ENCODE measurements at regions not wholly inside any gene's neighbourhood (a gene's known extent, or its start where the extent isn't known, plus 50 kb on each side); places are given as distances from the start of the nearest gene placed in this dataset.

DNA sequence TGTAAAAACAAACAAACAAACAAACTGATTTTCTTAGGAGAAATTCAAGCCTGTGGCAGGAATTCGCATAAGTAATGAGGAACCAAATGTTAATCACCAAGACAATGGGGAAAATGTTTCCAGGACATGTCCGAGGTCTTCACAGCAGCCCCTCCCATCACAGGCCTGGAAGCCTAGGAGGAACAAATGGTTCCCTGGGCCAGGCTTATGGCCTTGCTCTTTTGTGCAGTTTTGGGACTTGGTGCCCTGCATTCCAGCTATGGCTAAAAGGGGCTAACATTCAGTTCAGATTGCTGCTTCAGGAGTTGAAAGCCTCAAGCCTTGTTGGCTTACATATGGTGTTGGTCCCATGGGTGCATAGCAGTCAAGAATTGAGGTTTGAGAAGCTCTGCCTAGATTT lies 1372.7 kb upstream of the CITED2 start:
- H3K27ac ChIP-seq: no peak overlapping the region
- TF ChIP-seq POLR2AphosphoS5 (IDR thresholded peaks at IDR 0.05) (no peak), EP300 (IDR thresholded peaks at IDR 0.05) (no peak), POLR2A (IDR thresholded peaks at IDR 0.05) (no peak)
- TF ChIP-seq, protein P1, sequence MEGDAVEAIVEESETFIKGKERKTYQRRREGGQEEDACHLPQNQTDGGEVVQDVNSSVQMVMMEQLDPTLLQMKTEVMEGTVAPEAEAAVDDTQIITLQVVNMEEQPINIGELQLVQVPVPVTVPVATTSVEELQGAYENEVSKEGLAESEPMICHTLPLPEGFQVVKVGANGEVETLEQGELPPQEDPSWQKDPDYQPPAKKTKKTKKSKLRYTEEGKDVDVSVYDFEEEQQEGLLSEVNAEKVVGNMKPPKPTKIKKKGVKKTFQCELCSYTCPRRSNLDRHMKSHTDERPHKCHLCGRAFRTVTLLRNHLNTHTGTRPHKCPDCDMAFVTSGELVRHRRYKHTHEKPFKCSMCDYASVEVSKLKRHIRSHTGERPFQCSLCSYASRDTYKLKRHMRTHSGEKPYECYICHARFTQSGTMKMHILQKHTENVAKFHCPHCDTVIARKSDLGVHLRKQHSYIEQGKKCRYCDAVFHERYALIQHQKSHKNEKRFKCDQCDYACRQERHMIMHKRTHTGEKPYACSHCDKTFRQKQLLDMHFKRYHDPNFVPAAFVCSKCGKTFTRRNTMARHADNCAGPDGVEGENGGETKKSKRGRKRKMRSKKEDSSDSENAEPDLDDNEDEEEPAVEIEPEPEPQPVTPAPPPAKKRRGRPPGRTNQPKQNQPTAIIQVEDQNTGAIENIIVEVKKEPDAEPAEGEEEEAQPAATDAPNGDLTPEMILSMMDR (IDR thresholded peaks at IDR 0.05): no peak
- no peaks in the 10 kb centered on the region for H3K27me3 ChIP-seq
- 95% methylated on average over 2 of the region's 2 CpGs for WGBS
- no peaks in the 10 kb centered on the region for H3K4me1 ChIP-seq
- no peak for DNase-seq (ENCODE audit: low spot score in 2 of 2)
- peaks cover 6% of the 10 kb centered on the region for H3K9me3 ChIP-seq
- H3K4me3 ChIP-seq: no peak overlapping the region
- no peaks in the 10 kb centered on the region for H3K36me3 ChIP-seq

DNA sequence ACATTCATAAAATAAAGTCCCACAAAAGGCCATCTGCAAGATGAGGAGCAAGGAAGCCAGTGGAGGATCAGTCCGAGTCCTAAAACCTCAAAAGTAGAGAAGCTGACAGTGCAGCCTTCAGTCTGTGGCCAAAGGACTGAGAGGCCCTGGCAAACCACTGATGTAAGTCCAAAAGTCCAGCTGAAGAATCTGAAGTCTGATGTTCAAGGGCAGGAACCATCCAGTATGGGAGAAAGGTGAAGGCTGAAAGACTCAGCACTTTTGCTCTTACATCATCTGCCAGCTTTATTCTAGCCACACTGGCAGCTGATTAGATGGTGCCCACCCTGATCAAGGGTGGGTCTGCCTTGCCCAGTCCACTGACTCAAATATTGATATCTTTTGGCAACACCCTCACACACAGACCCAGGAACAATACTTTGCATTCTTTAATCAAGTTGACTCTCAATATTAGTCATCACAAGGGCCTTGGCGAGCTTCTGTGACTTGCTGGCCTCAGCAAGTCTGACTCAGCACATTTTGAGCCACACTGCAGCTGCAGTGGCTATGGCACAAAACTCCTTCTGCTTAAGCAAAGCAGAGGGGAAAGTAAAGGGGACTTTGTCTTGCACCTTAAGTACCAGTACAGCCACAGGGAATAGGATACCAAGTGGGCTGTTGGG lies 1370.3 kb upstream of the CITED2 start:
- H3K4me1 ChIP-seq: no peaks in the 10 kb centered on the region
- DNase-seq (ENCODE audit: low spot score in 2 of 2): no peak
- TF ChIP-seq POLR2AphosphoS5 (IDR thresholded peaks at IDR 0.05) (no peak), POLR2A (IDR thresholded peaks at IDR 0.05) (no peak), EP300 (IDR thresholded peaks at IDR 0.05) (no peak)
- TF ChIP-seq, protein P1 (IDR thresholded peaks at IDR 0.05): no peak
- no peaks in the 10 kb centered on the region for H3K27me3 ChIP-seq
- H3K9me3 ChIP-seq: no peaks in the 10 kb centered on the region
- 71% methylated on average over 2 of the region's 2 CpGs for WGBS
- no peak overlapping the region for H3K27ac ChIP-seq
- no peaks in the 10 kb centered on the region for H3K36me3 ChIP-seq
- H3K4me3 ChIP-seq: no peak overlapping the region

DNA sequence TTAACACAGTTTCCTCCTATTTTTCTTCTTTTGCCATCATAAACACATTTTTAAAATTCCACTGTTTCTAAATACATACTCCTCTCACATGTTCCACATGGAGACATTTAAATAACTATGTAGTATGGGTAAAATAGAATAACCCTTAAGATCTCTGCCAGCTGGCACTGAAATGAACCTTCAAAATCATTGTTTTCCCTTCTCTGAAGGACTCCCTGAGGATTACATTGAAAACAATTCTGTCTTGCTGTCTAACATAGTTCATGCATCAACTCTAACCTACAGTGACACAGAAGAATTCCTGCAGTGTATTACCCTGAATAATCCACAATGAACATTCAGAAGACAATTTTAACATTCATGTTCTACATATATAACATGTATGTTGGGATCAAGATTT lies 1361.8 kb upstream of the CITED2 start:
- H3K4me1 ChIP-seq: no peaks in the 10 kb centered on the region
- DNase-seq (ENCODE audit: low spot score in 2 of 2): no peak
- no peak overlapping the region for H3K4me3 ChIP-seq
- H3K36me3 ChIP-seq: no peaks in the 10 kb centered on the region
- no peak overlapping the region for H3K27ac ChIP-seq
- H3K9me3 ChIP-seq: no peaks in the 10 kb centered on the region
- no peaks in the 10 kb centered on the region for H3K27me3 ChIP-seq
- TF ChIP-seq, protein P1 (IDR thresholded peaks at IDR 0.05): no peak
- TF ChIP-seq POLR2A (IDR thresholded peaks at IDR 0.05) (no peak), POLR2AphosphoS5 (IDR thresholded peaks at IDR 0.05) (no peak), EP300 (IDR thresholded peaks at IDR 0.05) (no peak)

DNA sequence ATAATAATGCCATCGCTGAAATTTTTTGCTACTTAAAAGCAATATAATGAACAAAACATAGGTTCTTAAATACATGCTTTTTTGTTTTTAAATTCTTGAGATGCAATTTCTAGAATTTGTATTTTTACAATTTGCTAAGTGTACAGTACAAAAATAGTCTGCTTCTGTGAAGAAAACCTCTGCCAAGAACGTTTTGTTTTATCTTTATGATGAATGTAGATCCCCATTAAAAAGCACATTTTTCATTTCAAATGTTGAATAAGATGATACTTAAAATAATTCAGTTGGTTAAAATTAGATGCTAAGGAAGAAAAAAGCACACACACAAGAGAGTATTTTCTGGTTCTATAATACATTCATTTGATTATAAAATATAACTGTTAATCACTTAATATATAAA lies 1358.5 kb upstream of the CITED2 start:
- no peak for TF ChIP-seq POLR2A (IDR thresholded peaks at IDR 0.05)
- TF ChIP-seq POLR2AphosphoS5 (IDR thresholded peaks at IDR 0.05): no peak
- TF ChIP-seq, protein P1 (IDR thresholded peaks at IDR 0.05): no peak
- no peak for DNase-seq (ENCODE audit: low spot score in 2 of 2)
- no peaks in the 10 kb centered on the region for H3K9me3 ChIP-seq
- no peaks in the 10 kb centered on the region for H3K36me3 ChIP-seq
- H3K4me1 ChIP-seq: no peaks in the 10 kb centered on the region
- WGBS: 56% methylated on average over 2 of the region's 2 CpGs
- H3K27me3 ChIP-seq: no peaks in the 10 kb centered on the region
- no peak overlapping the region for H3K27ac ChIP-seq
- no peak overlapping the region for H3K4me3 ChIP-seq

DNA sequence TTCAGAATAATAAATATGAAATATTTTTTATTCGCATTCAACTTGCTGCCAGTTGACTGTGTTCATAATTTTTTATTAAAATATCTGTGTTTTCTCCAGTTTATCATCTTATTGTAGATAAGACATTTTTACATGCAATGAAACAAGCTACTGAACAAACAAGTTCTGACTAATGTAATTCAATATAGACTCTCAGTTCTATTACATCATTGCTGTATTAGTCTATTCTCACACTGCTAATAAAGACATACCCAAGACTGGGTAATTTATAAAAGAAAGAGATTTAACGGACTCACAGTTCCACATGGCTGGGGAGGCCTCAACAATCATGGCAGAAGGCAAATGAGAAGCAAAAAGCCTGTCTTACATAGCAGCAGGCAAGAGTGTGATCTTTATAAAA lies 1357.7 kb upstream of the CITED2 start:
- WGBS: 91% methylated on average over 2 of the region's 2 CpGs
- H3K27ac ChIP-seq: no peak overlapping the region
- H3K9me3 ChIP-seq: no peaks in the 10 kb centered on the region
- H3K27me3 ChIP-seq: no peaks in the 10 kb centered on the region
- no peak for DNase-seq (ENCODE audit: low spot score in 2 of 2)
- H3K4me3 ChIP-seq: no peak overlapping the region
- TF ChIP-seq, protein P1 (IDR thresholded peaks at IDR 0.05): no peak
- TF ChIP-seq EP300 (IDR thresholded peaks at IDR 0.05) (no peak), POLR2A (IDR thresholded peaks at IDR 0.05) (no peak), POLR2AphosphoS5 (IDR thresholded peaks at IDR 0.05) (no peak)
- H3K4me1 ChIP-seq: no peaks in the 10 kb centered on the region
- H3K36me3 ChIP-seq: no peaks in the 10 kb centered on the region
